LNCAP (cell line): ENCODE measurements at regions not wholly inside any gene's neighbourhood (a gene's known extent, or its start where the extent isn't known, plus 50 kb on each side); places are given as distances from the start of the nearest gene placed in this dataset.

Experiments used
- CTCF ChIP-seq: fragments of 450-650 bp; IDR thresholded peaks from 2 replicates; pipeline ENCODE4 v1.5.1; 2017; ENCODE audit warnings: mild to moderate bottlenecking

GRCh38 chr4:52374877-52375276, 284.2 kb downstream of the USP46 start:
- TF ChIP-seq CTCF = no peak

- peak; percentile 63 for TF ChIP-seq CTCF
Measured at GRCh38 chr4:52376132-52376704, 282.9 kb downstream of the USP46 start.

- TF ChIP-seq CTCF = no peak
Measured at GRCh38 chr4:52377563-52377962, 281.5 kb downstream of the USP46 start.

- no peak for TF ChIP-seq CTCF
Measured at GRCh38 chr4:52407545-52407944, 251.6 kb downstream of the USP46 start.

- TF ChIP-seq CTCF = no peak
Measured at GRCh38 chr4:52408032-52408431, 251.1 kb downstream of the USP46 start.

- TF ChIP-seq CTCF = no peak
Measured at GRCh38 chr4:52408471-52408870, 250.6 kb downstream of the USP46 start.

- TF ChIP-seq CTCF = no peak
Measured at GRCh38 chr4:52410971-52411370, 248.1 kb downstream of the USP46 start.

GRCh38 chr4:52420330-52420729, 238.8 kb downstream of the USP46 start:
- no peak for TF ChIP-seq CTCF
